ENCODE measurements at regions not wholly inside any gene's neighbourhood (a gene's known extent, or its start where the extent isn't known, plus 50 kb on each side); places are given as distances from the start of the nearest gene placed in this dataset.

GRCh38 chr10:57964351-57964750, 303.3 kb downstream of the IPMK start:
- TF ChIP-seq EZH2 (IDR thresholded peaks at IDR 0.05; ENCODE audit: low read length) (no peak), CTCF (optimal IDR thresholded peaks at IDR 0.05 in 1 of 3, IDR thresholded peaks at IDR 0.05 in 1 of 3, conservative IDR thresholded peaks at IDR 0.05 in 1 of 3; ENCODE audit: extremely low read depth in 1 of 3, insufficient read depth in 2 of 3, low read length in 3 of 3) (no peak)

Measured in keratinocyte (primary cell).